GM12865 (cell line): ENCODE measurements at regions not wholly inside any gene's neighbourhood (a gene's known extent, or its start where the extent isn't known, plus 50 kb on each side); places are given as distances from the start of the nearest gene placed in this dataset.

Experiments
- DNase-seq: peaks from one replicate; pipeline ENCODE4 v3.0.0; 2010; ENCODE audit warnings: low read depth
- H3K4me3 ChIP-seq: 2 replicates; pipeline ENCODE4 v1.5.1; 2011; ENCODE audit warnings: mild to moderate bottlenecking, low read depth, low read length, control low read depth
- CTCF ChIP-seq: IDR thresholded peaks from 2 replicates; pipeline ENCODE4 v1.5.1; 2011; ENCODE audit warnings: low read length, control low read depth, low read depth, inconsistent platforms; ENCODE audit not compliant: insufficient read depth; ENCODE audit errors: missing control alignments

GRCh38 chr4:22336822-22337221 lies 179.0 kb downstream of the ADGRA3 start:
- TF ChIP-seq CTCF: no peak
- H3K4me3 ChIP-seq: no peak overlapping the region
- no peak for DNase-seq

- H3K4me3 ChIP-seq: no peak overlapping the region
- DNase-seq: no peak
- no peak for TF ChIP-seq CTCF
Observed at GRCh38 chr4:22334155-22334554, 181.7 kb downstream of the ADGRA3 start.

- no peak for TF ChIP-seq CTCF
- H3K4me3 ChIP-seq: no peak overlapping the region
- no peak for DNase-seq
Observed at GRCh38 chr4:22324422-22324821, 191.4 kb downstream of the ADGRA3 start.

- no peak for DNase-seq
- no peak overlapping the region for H3K4me3 ChIP-seq
- TF ChIP-seq CTCF: no peak
Observed at GRCh38 chr4:22323691-22324090, 192.2 kb downstream of the ADGRA3 start.

- H3K4me3 ChIP-seq: no peak overlapping the region
- no peak for DNase-seq
- TF ChIP-seq CTCF: no peak
Observed at GRCh38 chr4:22322996-22323395, 192.9 kb downstream of the ADGRA3 start.

- no peak overlapping the region for H3K4me3 ChIP-seq
- no peak for TF ChIP-seq CTCF
- DNase-seq: no peak
Observed at GRCh38 chr4:22315628-22316027, 200.2 kb downstream of the ADGRA3 start.

GRCh38 chr4:22313976-22314375 lies 201.9 kb downstream of the ADGRA3 start:
- no peak for TF ChIP-seq CTCF
- DNase-seq: no peak
- no peak overlapping the region for H3K4me3 ChIP-seq
